ENCODE measurements at regions not wholly inside any gene's neighbourhood (a gene's known extent, or its start where the extent isn't known, plus 50 kb on each side); places are given as distances from the start of the nearest gene placed in this dataset.

- no peak overlapping the region for H3K4ac ChIP-seq (ENCODE audit: low read depth in 1 of 2, low read length in 2 of 2)
- no peaks in the 10 kb centered on the region for H3K36me3 ChIP-seq (ENCODE audit: control insufficient read depth in 1 of 2, insufficient read depth in 2 of 2, low read depth in 1 of 2, low read length in 2 of 2)
- no peak overlapping the region for H3K23ac ChIP-seq (ENCODE audit: low read length in 2 of 2)
- H3K27ac ChIP-seq (ENCODE audit: low read length, poor library complexity, severe bottlenecking): no peak overlapping the region
- H4K8ac ChIP-seq (ENCODE audit: low read length): no peak overlapping the region
- H3K4me2 ChIP-seq (ENCODE audit: low read length, poor library complexity, severe bottlenecking): no peak overlapping the region
- no peak for DNase-seq
- H3K14ac ChIP-seq (ENCODE audit: low read length in 2 of 2): no peak overlapping the region
- WGBS: no CpG with 5 or more reads among the region's 3 CpGs
- H2AFZ ChIP-seq (ENCODE audit: low read depth, low read length): no peak overlapping the region
- H3K18ac ChIP-seq (ENCODE audit: low read depth in 1 of 2, low read length in 2 of 2): no peak overlapping the region
- no peak overlapping the region for H3K4me3 ChIP-seq (ENCODE audit: insufficient read depth in 1 of 2, low read depth in 1 of 2, low read length in 2 of 2)
- no peak overlapping the region for H4K91ac ChIP-seq (ENCODE audit: low read length)
- no peak overlapping the region for H2BK120ac ChIP-seq (ENCODE audit: low read depth, low read length)
- H3K9me3 ChIP-seq (ENCODE audit: control insufficient read depth, low read length): no peaks in the 10 kb centered on the region
- H3K4me1 ChIP-seq (ENCODE audit: control insufficient read depth, insufficient read depth, low read depth, low read length): no peaks in the 10 kb centered on the region
- H3K9ac ChIP-seq (ENCODE audit: low read length): no peak overlapping the region
- H2BK15ac ChIP-seq (ENCODE audit: low read depth, poor library complexity, severe bottlenecking): no peak overlapping the region
- H2BK5ac ChIP-seq (ENCODE audit: low read depth, low read length, poor library complexity, severe bottlenecking): no peak overlapping the region
- H2AK5ac ChIP-seq (ENCODE audit: low read length, severe bottlenecking): no peak overlapping the region
- H3K27me3 ChIP-seq (ENCODE audit: control insufficient read depth in 1 of 2, insufficient read depth in 1 of 2, low read length in 2 of 2): no peaks in the 10 kb centered on the region
- no peaks in the 10 kb centered on the region for H3K79me1 ChIP-seq (replicated peaks; ENCODE audit: low read length, poor library complexity, severe bottlenecking)
- no peak overlapping the region for H2BK12ac ChIP-seq (ENCODE audit: low read length in 2 of 2)
These were observed 250.8 kb downstream of the TMEM182 start for GRCh38 chr2:103012590-103012989.

GRCh38 chr2:103025056-103025455, 263.2 kb downstream of the TMEM182 start:
- no peaks in the 10 kb centered on the region for H3K79me1 ChIP-seq (replicated peaks; ENCODE audit: low read length, poor library complexity, severe bottlenecking)
- H2BK15ac ChIP-seq (ENCODE audit: low read depth, poor library complexity, severe bottlenecking): no peak overlapping the region
- no peak overlapping the region for H3K4me3 ChIP-seq (ENCODE audit: insufficient read depth in 1 of 2, low read depth in 1 of 2, low read length in 2 of 2)
- H3K27ac ChIP-seq (ENCODE audit: low read length, poor library complexity, severe bottlenecking): no peak overlapping the region
- no peak overlapping the region for H2BK5ac ChIP-seq (ENCODE audit: low read depth, low read length, poor library complexity, severe bottlenecking)
- H3K9ac ChIP-seq (ENCODE audit: low read length): no peak overlapping the region
- no peak overlapping the region for H3K14ac ChIP-seq (ENCODE audit: low read length in 2 of 2)
- H3K27me3 ChIP-seq (ENCODE audit: control insufficient read depth in 1 of 2, insufficient read depth in 1 of 2, low read length in 2 of 2): no peaks in the 10 kb centered on the region
- no peak overlapping the region for H2BK120ac ChIP-seq (ENCODE audit: low read depth, low read length)
- H3K36me3 ChIP-seq (ENCODE audit: control insufficient read depth in 1 of 2, insufficient read depth in 2 of 2, low read depth in 1 of 2, low read length in 2 of 2): no peaks in the 10 kb centered on the region
- no peaks in the 10 kb centered on the region for H3K9me3 ChIP-seq (ENCODE audit: control insufficient read depth, low read length)
- WGBS: 20% methylated on average over 1 of the region's 1 CpG
- H2AK5ac ChIP-seq (ENCODE audit: low read length, severe bottlenecking): no peak overlapping the region
- DNase-seq: no peak
- H2AFZ ChIP-seq (ENCODE audit: low read depth, low read length): no peak overlapping the region
- no peaks in the 10 kb centered on the region for H3K4me1 ChIP-seq (ENCODE audit: control insufficient read depth, insufficient read depth, low read depth, low read length)
- H2BK12ac ChIP-seq (ENCODE audit: low read length in 2 of 2): no peak overlapping the region
- no peak overlapping the region for H3K23ac ChIP-seq (ENCODE audit: low read length in 2 of 2)
- no peak overlapping the region for H3K4ac ChIP-seq (ENCODE audit: low read depth in 1 of 2, low read length in 2 of 2)
- no peak overlapping the region for H3K4me2 ChIP-seq (ENCODE audit: low read length, poor library complexity, severe bottlenecking)
- no peak overlapping the region for H3K18ac ChIP-seq (ENCODE audit: low read depth in 1 of 2, low read length in 2 of 2)
- H4K91ac ChIP-seq (ENCODE audit: low read length): no peak overlapping the region
- H4K8ac ChIP-seq (ENCODE audit: low read length): no peak overlapping the region

GRCh38 chr2:103028181-103028580, 266.4 kb downstream of the TMEM182 start:
- Histone ChIP-seq H3K4me2 (ENCODE audit: low read length, poor library complexity, severe bottlenecking) (no peak overlapping the region), H2AFZ (ENCODE audit: low read depth, low read length) (no peak overlapping the region), H3K27ac (ENCODE audit: low read length, poor library complexity, severe bottlenecking) (no peak overlapping the region), H3K79me1 (replicated peaks; ENCODE audit: low read length, poor library complexity, severe bottlenecking) (no peaks in the 10 kb centered on the region), H4K91ac (ENCODE audit: low read length) (no peak overlapping the region), H3K27me3 (ENCODE audit: control insufficient read depth in 1 of 2, insufficient read depth in 1 of 2, low read length in 2 of 2) (no peaks in the 10 kb centered on the region), H3K4me3 (ENCODE audit: insufficient read depth in 1 of 2, low read depth in 1 of 2, low read length in 2 of 2) (no peak overlapping the region), H4K8ac (ENCODE audit: low read length) (no peak overlapping the region), H2BK120ac (ENCODE audit: low read depth, low read length) (no peak overlapping the region), H2BK12ac (ENCODE audit: low read length in 2 of 2) (no peak overlapping the region), H2AK5ac (ENCODE audit: low read length, severe bottlenecking) (no peak overlapping the region), H3K4me1 (ENCODE audit: control insufficient read depth, insufficient read depth, low read depth, low read length) (no peaks in the 10 kb centered on the region), H2BK15ac (ENCODE audit: low read depth, poor library complexity, severe bottlenecking) (no peak overlapping the region), H3K23ac (ENCODE audit: low read length in 2 of 2) (no peak overlapping the region), H3K9me3 (ENCODE audit: control insufficient read depth, low read length) (peaks cover under 1% of the 10 kb centered on the region), H3K4ac (ENCODE audit: low read depth in 1 of 2, low read length in 2 of 2) (no peak overlapping the region), H3K18ac (ENCODE audit: low read depth in 1 of 2, low read length in 2 of 2) (no peak overlapping the region), H2BK5ac (ENCODE audit: low read depth, low read length, poor library complexity, severe bottlenecking) (no peak overlapping the region), H3K36me3 (ENCODE audit: control insufficient read depth in 1 of 2, insufficient read depth in 2 of 2, low read depth in 1 of 2, low read length in 2 of 2) (no peaks in the 10 kb centered on the region), H3K9ac (ENCODE audit: low read length) (no peak overlapping the region), H3K14ac (ENCODE audit: low read length in 2 of 2) (no peak overlapping the region)
- no peak for DNase-seq
- WGBS: 63% methylated on average over 1 of the region's 2 CpGs
